ENCODE measurements at regions not wholly inside any gene's neighbourhood (a gene's known extent, or its start where the extent isn't known, plus 50 kb on each side); places are given as distances from the start of the nearest gene placed in this dataset.

- TF ChIP-seq CSRNP3 (CRISPR knock-in tag; IDR thresholded peaks at IDR 0.05) (no peak), ZFP3 (CRISPR knock-in tag; IDR thresholded peaks at IDR 0.05) (no peak), ZNF70 (CRISPR knock-in tag; IDR thresholded peaks at IDR 0.05) (no peak), TOX (CRISPR knock-in tag; IDR thresholded peaks at IDR 0.05; ENCODE audit: borderline replicate concordance) (no peak), ESRRG (CRISPR knock-in tag; IDR thresholded peaks at IDR 0.05) (no peak), ISL1 (CRISPR knock-in tag; IDR thresholded peaks at IDR 0.05) (no peak), PPARA (CRISPR knock-in tag; IDR thresholded peaks at IDR 0.05; ENCODE audit: borderline replicate concordance) (no peak), ZNF565 (CRISPR knock-in tag; conservative IDR thresholded peaks at IDR 0.05; ENCODE audit: low read depth) (no peak), RARB (CRISPR knock-in tag; IDR thresholded peaks at IDR 0.05) (no peak), ZC3H10 (CRISPR knock-in tag; IDR thresholded peaks at IDR 0.05) (no peak), PATZ1 (CRISPR knock-in tag; IDR thresholded peaks at IDR 0.05; ENCODE audit: borderline replicate concordance) (no peak), GLIS3 (CRISPR knock-in tag; IDR thresholded peaks at IDR 0.05) (no peak)
Observed at GRCh38 chr22:25453058-25453457, 111.4 kb upstream of the GRK3 start.
